Vagina (tissue), 2 donors: ENCODE measurements at regions not wholly inside any gene's neighbourhood (a gene's known extent, or its start where the extent isn't known, plus 50 kb on each side); places are given as distances from the start of the nearest gene placed in this dataset.

Experiments used
- DNase-seq, 2 donors: peaks; one replicate each; pipeline ENCODE4 v3.0.0-alpha.2; 2017; ENCODE audit errors: extremely low spot score in 2 of 2
- H3K27ac ChIP-seq: fragments of 200-600 bp; sonication (generic); one replicate; pipeline ENCODE4 v1.5.1; 2019
- H3K27me3 ChIP-seq: fragments of 200-600 bp; sonication (generic); one replicate; pipeline ENCODE4 v1.5.1; 2019
- H3K36me3 ChIP-seq, 2 donors: fragments of 200-600 bp; sonication (generic); one replicate each; pipeline ENCODE4 v1.5.1; 2017 to 2019
- H3K4me1 ChIP-seq: fragments of 200-600 bp; sonication (generic); one replicate; pipeline ENCODE4 v1.5.1; 2019
- H3K4me3 ChIP-seq, 2 donors: fragments of 200-600 bp; sonication (generic); 1 replicate in 1 of 2; 2 replicates in 1 of 2; pipeline ENCODE4 v1.5.1; 2016 to 2019
- H3K9me3 ChIP-seq: fragments of 200-600 bp; sonication (generic); one replicate; pipeline ENCODE4 v1.5.1; 2019
- CTCF ChIP-seq, 3 experiments: fragments of 450-650 bp in 2 of 3; fragments of 200-600 bp in 1 of 3; sonication (generic) in 1 of 3; IDR thresholded peaks; one replicate each; pipeline ENCODE4 v1.5.1; 2017 to 2019; ENCODE audit warnings: antibody characterized with exemption in 3 of 3, mild to moderate bottlenecking in 2 of 3, moderate library complexity in 2 of 3
- POLR2A ChIP-seq, 2 donors: fragments of 450-650 bp; IDR thresholded peaks; one replicate each; pipeline ENCODE4 v1.6.1; 2017; ENCODE audit warnings: antibody characterized with exemption in 2 of 2, mild to moderate bottlenecking in 2 of 2, moderate library complexity in 2 of 2
- POLR2AphosphoS5 ChIP-seq, 2 donors: sonication (generic); formaldehyde crosslinking; IDR thresholded peaks; one replicate each; pipeline ENCODE4 v1.9.0; 2017; ENCODE audit warnings: antibody characterized with exemption in 2 of 2, mild to moderate bottlenecking in 2 of 2, low read depth in 1 of 2; ENCODE audit not compliant: insufficient read depth in 1 of 2
- intact Hi-C: fragments of 100-400 bp; cut with DNase I; formaldehyde crosslinking; loops from one replicate; pipeline ENCODE4 v1.15.1; 2023

- H3K4me3 ChIP-seq = no peak overlapping the region
- no peak overlapping the region for H3K27ac ChIP-seq
- H3K27me3 ChIP-seq = no peaks in the 10 kb centered on the region
- H3K9me3 ChIP-seq = no peaks in the 10 kb centered on the region
- TF ChIP-seq POLR2A (IDR thresholded peaks at IDR 0.05) = no peak
- TF ChIP-seq POLR2AphosphoS5 (IDR thresholded peaks at IDR 0.05; ENCODE audit: insufficient read depth in 1 of 2, low read depth in 1 of 2) = no peak
- TF ChIP-seq CTCF (IDR thresholded peaks at IDR 0.05) = no peak
- no peaks in the 10 kb centered on the region for H3K36me3 ChIP-seq
- H3K4me1 ChIP-seq = no peaks in the 10 kb centered on the region
- intact Hi-C loops = no loop called here
- DNase-seq = no peak
These were observed 65.3 kb upstream of the UGP2 start for GRCh38 chr2:63776382-63776781.

GRCh38 chr2:63777816-63778215 lies 63.9 kb upstream of the UGP2 start:
- TF ChIP-seq POLR2A (IDR thresholded peaks at IDR 0.05) = no peak
- TF ChIP-seq POLR2AphosphoS5 (IDR thresholded peaks at IDR 0.05; ENCODE audit: insufficient read depth in 1 of 2, low read depth in 1 of 2) = no peak
- no peak for TF ChIP-seq CTCF (IDR thresholded peaks at IDR 0.05)
- intact Hi-C loops = no loop called here

GRCh38 chr2:63778391-63778790 lies 63.3 kb upstream of the UGP2 start:
- no peaks in the 10 kb centered on the region for H3K9me3 ChIP-seq
- no peak overlapping the region for H3K4me3 ChIP-seq
- no peak for DNase-seq
- TF ChIP-seq POLR2A (IDR thresholded peaks at IDR 0.05) (no peak), CTCF (IDR thresholded peaks at IDR 0.05) (no peak), POLR2AphosphoS5 (IDR thresholded peaks at IDR 0.05; ENCODE audit: insufficient read depth in 1 of 2, low read depth in 1 of 2) (no peak)
- H3K27me3 ChIP-seq = no peaks in the 10 kb centered on the region
- H3K36me3 ChIP-seq = no peaks in the 10 kb centered on the region
- no peak overlapping the region for H3K27ac ChIP-seq
- no peaks in the 10 kb centered on the region for H3K4me1 ChIP-seq
- intact Hi-C loops = no loop called here

More at GRCh38 chr2:63777816-63778215, 63.9 kb upstream of the UGP2 start:
- H3K27me3 ChIP-seq = no peaks in the 10 kb centered on the region
- H3K4me3 ChIP-seq = no peak overlapping the region
- no peak overlapping the region for H3K27ac ChIP-seq
- H3K9me3 ChIP-seq = no peaks in the 10 kb centered on the region
- H3K36me3 ChIP-seq = no peaks in the 10 kb centered on the region
- no peak for DNase-seq
- H3K4me1 ChIP-seq = no peaks in the 10 kb centered on the region

GRCh38 chr2:63780518-63781155 lies 61.1 kb upstream of the UGP2 start:
- Histone ChIP-seq H3K27me3 (no peaks in the 10 kb centered on the region), H3K27ac (no peak overlapping the region)
- DNase-seq = no peak

More at GRCh38 chr2:63780518-63781155, 61.1 kb upstream of the UGP2 start:
- intact Hi-C loops = no loop called here
- Histone ChIP-seq H3K4me3 (no peak overlapping the region), H3K4me1 (no peaks in the 10 kb centered on the region), H3K36me3 (no peaks in the 10 kb centered on the region), H3K9me3 (no peaks in the 10 kb centered on the region)
- TF ChIP-seq CTCF (IDR thresholded peaks at IDR 0.05) (no peak), POLR2AphosphoS5 (IDR thresholded peaks at IDR 0.05; ENCODE audit: insufficient read depth in 1 of 2, low read depth in 1 of 2) (no peak), POLR2A (IDR thresholded peaks at IDR 0.05) (no peak)
